Endometrial microvascular endothelial cells (primary cell): ENCODE measurements at regions not wholly inside any gene's neighbourhood (a gene's known extent, or its start where the extent isn't known, plus 50 kb on each side); places are given as distances from the start of the nearest gene placed in this dataset.

ENCODE experiments used
- in situ Hi-C: cut with HindIII; loops from 2 replicates; pipeline ENCODE4 v1.10.0; 2017; ENCODE audit warnings: low sequenced_read_pairs, low pct_unique_long_range_greater_than_20kb; ENCODE audit errors: inconsistent ontology term

DNA sequence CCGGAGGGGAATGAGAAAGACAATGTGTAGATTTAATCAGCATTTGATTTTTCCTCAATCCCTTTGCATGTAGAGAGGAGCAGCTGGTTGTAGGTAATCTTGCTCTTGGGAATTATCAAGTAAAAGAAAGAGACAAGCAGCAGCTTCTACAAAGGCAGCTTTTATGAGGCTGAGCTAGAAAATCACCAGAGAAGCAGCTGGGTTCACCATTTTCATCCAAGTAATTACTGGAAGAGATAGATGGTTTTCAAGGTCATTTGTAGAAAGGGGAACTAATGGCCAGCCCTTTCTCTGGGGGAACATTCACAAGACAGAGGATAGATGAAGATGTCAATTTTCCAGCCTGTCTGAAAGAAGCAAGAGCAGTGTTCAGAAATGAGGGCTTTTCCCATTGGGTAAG is 113.0 kb downstream of the RND3 start:
- in situ Hi-C loops, result no loop called here

DNA sequence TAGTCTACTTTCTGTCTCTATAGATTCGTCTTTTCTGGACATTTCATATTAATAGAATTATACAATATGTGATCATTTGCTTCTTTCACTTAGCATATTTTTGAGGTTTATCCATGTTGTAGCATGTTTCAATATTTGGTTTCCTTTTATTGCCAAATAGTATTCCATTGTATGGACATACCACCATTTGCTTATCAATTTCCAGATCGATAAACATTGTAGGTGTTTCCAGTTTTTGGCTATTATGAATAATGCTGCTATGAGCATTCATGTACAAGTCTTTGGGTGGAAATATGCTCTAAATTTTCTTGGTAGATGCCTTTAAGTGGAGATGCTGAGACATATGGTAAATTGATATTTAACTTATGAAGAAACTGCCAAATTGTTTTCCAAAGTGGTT is 114.1 kb downstream of the RND3 start:
- in situ Hi-C loops, result no loop called here

DNA sequence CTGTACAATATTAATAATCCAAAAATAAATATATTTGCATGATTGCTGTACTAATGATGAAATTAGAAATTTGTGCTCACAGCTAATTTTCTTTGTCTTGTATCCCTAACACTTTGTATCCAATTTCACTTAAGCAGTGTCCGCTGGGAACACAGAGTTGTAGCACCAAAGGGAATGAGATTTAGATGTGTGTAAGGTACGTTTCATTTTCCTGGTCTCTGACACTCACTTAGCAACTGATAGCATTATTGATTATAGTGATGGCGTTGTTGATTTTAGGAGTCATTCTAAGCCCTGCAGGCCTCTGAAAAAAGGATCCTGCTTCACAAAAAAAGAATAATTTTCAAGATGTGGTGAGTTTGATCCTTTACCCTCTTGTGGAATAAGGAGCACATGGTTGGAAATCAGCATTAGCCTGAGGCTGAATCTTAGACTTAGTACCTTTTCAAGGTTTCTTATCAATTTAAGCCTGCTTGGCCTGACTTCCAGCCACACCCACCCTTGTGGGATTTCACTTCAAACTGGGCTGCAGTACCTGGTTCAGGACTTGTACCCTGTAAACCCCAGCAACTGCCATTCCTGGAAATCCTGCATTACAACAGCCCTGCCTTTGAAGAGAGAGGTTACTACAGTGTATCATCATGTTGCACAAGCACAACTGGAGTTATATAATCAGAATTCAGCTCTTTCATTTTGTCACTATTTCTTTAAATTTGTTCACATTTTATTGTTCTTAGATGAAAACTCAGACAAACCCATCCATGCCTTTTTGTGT is 116.2 kb downstream of the RND3 start:
- in situ Hi-C loops, result no loop called here

DNA sequence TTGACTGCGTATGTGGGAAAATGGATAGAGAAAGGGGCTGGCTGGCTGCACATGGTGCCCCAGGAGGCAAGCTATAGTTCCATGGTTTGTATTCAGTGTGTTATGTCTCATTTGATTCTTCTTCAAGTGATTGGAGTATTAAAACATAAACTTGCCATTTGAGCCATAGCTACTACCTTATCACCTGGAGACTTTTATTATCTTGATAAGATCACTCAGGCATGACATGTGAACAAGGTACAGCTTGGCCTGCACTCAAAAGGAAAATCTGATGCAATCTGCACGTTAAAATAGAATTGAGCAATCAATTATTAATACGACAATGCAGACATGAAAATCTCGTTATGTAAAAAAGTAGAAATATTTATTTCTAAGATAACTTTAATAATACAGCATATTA is 116.9 kb downstream of the RND3 start:
- in situ Hi-C loops, result no loop called here

DNA sequence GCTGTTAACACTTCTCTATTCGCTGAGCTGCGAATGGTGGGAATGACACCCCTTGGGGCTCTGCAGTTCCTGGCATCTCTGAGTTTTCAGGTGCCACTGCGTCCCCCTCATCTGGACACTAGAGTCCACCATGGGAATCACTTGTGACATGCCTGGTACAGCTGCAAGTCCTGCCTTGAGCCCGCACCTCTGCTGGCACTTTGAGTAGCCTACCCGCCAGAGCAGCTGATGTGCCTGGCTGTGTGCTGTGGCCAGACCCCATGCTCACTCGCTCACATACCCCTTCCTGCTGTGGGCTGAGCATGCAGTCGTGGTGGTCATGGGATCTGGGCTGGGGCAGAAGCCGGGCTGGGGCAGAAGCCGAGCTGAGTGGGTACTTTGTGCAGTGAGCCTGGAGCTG is 117.6 kb downstream of the RND3 start:
- in situ Hi-C loops, result no loop called here

DNA sequence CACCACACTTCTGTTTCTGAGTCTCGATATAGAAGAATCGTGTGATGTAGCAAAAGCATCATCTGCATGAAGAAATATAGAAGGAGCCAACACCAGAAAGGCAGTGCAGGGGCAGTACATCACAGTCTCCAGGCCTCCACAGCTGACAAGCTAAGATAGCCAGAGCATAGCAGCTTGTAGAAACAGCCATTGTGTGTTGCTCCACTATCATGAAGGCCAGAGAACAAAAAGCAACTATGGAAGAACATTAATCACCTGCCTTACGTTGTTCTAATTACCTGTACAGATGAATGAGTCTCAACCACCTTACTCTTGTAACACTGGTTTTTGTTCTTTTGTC is 129.0 kb downstream of the RND3 start:
- in situ Hi-C loops, result no loop called here

DNA sequence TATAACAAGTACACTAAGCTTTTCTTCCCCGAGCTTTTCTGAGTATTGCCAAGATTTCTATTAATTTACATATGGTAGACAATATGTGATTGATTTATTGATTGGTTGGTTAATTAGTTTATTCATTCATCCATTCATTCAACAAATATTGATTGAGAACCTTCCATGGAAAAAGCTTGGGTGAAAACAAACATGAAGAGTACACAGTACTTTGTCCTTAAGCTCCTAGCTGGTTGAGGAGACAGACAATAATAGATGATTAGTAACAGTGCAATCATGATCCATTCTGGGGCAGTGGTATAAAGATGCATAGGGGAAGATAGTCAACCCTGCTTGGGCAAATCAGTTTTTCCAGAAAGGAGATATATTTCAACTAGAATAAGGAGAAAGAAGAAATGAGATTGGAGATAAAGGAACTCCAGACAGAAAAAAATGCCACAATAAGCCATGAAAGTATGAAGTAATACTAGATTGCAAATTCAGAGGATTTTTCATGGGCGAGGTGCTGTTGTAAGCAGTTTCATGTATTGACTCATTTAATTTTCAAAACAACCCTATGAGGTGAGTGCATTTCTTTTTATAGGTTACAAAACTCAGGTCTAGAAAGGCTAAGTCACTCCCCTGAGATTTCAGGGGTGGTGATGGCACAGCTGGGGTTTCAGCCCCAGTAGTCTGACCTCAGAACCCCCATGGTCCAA is 129.5 kb downstream of the RND3 start:
- in situ Hi-C loops, result no loop called here

DNA sequence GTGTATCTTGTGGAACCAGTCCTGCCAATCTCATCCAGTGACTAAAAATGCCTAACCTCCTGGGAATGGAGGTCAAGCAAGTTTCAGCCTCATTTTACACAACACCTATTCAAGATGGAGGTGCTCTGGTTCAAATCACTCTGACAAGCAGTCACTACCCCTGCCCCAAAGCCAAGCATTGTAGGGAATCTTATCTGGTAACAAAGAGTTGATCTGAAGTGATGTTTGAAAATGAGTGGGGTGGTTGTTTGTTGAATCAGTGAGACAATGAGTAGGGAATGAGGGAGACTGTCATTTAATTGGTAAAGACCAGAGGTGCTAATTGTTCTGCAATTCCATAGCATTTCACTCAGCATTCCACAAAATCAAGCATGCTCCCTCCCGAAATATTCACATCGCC is 132.0 kb downstream of the RND3 start:
- in situ Hi-C loops, result no loop called here

DNA sequence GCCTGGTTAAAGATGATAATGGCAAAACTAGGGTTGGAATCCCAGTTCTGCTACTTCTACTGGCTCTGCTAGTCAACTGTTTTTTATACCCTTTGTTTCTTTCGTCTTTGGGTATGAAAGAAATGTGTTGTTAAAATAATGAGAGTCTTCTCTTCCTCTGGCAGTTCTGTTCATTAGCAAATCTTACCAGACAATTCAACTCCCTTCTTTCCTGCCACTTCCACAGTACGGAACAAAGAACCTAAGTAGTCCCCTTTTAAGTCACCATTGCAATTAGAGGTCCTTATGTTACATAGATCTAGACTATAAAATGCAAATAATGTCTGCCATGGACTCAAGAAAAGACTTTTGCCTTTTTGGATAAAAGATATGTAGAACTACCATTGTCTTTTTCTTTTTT is 134.1 kb downstream of the RND3 start:
- in situ Hi-C loops, result no loop called here

DNA sequence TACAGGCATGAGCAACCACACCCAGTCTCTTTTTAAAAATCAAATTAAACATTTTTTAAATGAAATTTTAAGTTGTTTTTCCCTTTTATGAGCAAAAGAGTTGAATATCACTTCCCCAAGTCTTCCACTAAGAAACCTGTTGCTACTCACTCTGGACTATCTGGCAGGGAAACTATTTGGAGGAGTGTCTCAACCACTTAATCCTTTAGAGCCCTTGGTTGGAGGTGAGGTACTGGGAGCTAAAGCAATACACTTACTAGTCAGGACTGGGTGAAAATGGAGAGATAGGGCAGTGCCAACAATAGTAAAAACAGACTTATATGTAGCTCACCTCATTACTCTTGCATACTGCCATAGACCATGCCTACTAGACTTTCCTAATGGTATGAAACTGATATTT is 135.5 kb downstream of the RND3 start:
- in situ Hi-C loops, result no loop called here

DNA sequence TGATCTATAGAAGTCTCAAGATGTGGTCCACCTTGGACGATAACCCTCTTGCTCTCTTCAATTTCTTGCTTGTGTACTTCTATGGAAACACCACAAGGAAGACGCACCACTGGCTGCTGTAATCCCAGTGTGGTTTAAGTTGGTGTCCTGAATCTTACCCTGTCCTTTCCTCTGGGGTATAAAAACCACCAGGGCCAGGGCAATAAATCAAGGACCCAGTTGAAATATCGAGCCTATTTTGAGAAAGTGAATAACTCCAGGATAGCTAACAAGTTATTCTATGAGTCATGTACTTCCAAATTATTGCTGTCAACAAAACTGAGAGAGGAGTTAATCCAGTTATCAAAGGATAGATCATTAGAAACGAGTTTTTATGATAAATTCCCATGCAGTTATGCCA is 137.0 kb downstream of the RND3 start:
- in situ Hi-C loops, result no loop called here

DNA sequence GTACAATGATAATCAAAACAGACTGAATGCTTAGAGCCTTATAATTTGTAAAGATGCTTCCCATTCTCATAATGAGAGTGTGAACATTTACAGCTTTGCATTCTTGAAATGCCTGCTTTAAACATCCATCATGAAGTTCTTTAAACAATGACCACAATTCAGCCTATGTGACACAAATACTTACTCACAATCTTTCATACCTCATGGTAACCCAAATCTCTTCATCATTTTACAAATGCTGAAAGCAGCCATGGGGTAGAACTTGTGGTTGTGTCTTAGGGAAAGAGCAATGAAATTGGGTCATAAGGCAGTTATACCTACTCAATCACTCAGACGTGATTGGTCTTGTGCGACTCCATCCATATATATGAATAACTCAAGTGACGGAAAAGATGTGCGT is 140.7 kb downstream of the RND3 start:
- in situ Hi-C loops, result no loop called here

DNA sequence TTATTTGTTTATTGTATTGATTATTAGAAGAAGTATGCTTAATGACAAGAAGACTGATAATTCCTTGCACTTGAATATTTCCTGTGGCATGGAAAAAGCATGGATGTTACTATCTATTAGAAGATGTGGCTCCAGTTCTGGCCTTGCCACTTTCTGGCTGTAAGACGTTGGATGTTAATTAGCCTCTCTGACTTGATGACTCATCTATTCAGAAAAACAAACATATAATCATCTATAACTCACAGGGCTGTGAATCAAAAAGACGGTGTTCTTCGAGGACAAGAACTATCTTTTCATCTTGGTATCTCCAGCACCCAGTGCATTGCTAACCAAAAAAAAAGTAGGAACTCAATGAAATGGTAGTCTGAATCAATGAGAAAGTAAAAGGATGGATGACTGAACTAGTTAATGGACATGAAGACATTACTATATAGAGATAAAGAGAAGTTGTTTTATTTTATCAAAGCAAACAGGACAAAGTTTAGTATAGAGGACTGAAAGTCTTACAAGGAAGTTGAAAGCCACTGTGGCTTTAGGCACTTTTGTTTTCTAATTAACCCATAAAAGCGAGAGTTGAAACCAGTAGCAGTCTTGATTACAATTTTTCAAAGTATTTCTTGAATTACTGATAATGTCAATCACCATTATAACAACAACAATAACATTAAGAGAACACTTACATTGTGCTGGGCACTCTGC is 145.3 kb downstream of the RND3 start:
- in situ Hi-C loops, result no loop called here

DNA sequence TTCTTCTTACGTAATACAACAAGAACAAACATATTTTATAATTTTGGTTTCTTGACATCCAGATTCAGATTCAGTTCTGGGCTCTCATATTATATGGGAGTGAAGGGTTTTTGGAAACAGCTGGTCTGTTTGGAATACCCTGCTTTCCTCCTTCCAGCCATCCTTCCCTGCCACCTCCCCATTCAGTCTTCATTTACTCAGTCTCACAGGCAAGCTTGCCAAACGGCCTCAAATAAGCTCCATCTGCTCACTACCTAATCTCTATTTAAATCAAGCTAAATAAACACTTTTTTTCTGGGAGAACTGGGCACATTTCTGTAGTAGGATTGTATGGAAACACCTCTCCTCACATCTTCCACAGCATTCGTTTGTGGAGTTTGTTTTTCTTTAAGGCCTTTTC is 147.5 kb downstream of the RND3 start:
- in situ Hi-C loops, result no loop called here

DNA sequence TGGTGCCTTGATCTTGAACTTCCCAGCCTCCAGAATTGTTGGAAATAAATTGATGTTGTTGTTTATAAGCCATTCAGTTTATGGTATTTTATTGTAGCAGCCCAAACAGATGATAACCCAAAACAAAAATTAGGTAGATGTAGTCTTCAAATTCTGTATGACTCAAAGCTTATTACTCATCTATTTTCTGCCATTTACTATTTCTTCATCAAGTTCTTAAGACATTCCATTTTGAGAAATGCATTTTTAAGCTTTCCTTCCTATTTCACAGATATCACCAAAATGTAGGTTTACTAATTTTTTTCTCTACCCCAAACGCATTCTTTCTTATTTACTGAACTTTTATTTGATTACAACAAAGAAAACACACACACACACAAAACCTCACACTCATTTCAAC is 148.2 kb downstream of the RND3 start:
- in situ Hi-C loops, result no loop called here

DNA sequence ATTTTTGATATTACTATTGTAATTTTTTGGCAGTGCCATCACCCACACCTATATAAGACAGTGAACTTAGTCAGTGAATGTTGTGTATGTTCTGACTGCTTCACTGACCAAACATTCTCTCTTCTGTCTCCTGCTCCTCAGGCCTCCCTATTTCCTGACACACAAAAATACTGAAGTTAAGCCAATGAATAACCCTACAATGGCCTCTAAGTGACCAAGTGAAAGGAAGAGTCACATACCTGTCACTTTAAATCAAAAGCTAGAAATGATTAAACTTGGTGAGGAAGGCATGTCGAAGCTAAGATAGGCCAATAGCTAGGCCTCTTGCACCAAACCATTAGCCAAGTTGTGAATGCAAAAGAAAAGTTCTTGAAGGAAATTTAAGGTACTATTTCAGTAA is 151.9 kb downstream of the RND3 start:
- in situ Hi-C loops, result no loop called here

DNA sequence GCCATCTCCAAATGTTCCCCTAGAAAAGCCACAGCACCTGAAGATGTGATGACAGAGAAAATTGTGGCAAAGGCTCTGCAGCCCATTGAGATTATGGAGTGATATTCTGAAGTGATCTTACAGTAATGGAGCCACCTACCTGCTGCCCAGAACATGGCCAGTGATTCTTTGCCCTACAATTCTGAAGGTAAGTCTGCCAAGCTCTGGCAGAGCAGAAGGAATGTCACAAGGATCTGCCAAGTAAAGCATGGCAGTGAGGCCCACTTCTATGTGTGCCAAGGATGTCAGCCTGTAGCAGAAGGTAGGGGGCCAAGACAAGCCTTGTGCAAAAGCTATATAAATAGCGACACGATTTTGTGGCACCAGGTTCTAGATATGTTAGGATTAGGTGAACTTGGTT is 155.1 kb downstream of the RND3 start:
- in situ Hi-C loops, result no loop called here

DNA sequence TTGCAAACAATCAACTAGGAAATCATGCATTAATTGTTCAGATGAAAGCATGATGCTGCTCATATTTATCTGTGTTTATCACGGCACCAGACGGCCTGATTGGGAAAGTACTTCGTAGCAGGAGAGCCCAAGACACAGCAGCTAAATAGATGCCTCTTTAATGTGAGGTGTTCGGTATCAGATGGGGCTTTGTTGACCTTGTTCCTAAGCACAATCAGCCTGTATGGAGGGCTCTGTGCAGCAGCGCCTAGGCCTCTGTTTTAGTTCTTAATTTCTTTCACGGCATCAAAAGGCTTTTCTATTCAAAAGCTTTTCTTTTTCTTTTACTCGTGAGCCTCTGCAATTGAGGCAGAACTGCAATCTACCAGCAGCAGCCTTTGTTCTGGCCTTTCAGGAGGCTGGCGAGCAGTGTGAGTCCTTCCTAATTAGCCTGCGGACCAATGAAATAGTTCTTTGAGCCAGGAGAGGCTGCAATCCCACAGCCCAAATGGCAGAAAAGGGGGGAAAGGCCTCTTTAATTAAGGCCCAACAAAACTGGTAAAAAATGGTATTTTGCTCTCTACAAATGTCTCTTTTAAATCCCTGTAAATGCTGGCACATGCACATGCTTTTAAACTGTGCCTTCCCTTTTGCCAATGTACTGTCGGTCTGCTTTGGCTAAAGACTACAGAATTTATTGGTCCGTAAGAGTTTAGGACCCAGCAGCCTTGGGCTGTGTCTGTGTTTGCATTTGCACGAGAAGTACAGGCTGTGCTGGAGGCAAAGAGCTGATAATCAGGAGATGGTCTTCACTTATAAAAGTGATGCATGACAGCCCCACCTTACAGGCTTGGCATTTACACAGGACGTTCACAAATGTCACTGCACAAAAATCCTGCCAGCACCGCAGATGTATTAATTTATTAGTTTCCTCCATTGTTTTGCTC is 159.6 kb downstream of the RND3 start:
- in situ Hi-C loops, result no loop called here

DNA sequence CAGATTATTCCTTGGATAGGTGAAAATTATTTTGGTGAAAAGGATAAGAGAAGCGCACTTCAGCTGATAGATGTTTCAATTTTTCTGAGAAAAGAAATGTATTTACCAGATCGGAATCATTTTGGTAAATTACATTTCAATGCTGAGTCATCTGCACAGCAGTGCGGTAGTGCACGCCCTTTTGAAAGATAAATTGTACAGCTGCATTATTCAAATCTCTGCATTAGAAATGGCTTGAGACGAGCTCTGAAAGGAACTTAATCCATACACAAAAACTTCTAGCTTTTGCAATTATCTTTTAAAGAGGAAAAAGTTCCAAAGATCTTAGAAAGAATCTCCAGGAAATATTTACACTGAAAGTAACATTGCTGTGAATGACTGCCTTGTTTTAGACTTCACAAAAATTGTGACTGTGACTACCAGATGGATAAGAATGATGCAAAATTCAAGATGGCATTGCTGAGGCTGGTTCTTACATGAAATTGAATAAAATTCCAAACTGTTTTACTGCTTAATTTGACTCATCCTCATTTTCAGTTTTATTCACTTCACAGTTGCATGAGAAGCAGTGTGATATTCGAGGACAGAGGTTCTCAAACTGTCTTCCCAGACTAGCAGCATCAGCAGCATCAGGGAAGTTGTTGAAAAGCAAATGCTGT is 161.7 kb downstream of the RND3 start:
- in situ Hi-C loops, result no loop called here
